ENCODE measurements at regions not wholly inside any gene's neighbourhood (a gene's known extent, or its start where the extent isn't known, plus 50 kb on each side); places are given as distances from the start of the nearest gene placed in this dataset.

GRCh38 chr5:28254846-28255245 lies 1216.5 kb upstream of the CDH9 start:
- Histone ChIP-seq H3K4me3 (no peak overlapping the region), H3K27me3 (replicated peaks; ENCODE audit: insufficient read depth) (no peaks in the 10 kb centered on the region), H3K9me3 (no peaks in the 10 kb centered on the region), H3K27ac (no peak overlapping the region), H3K4me1 (replicated peaks) (no peaks in the 10 kb centered on the region), H3K36me3 (no peaks in the 10 kb centered on the region)
- TF ChIP-seq POLR2AphosphoS5 (IDR thresholded peaks at IDR 0.05) = no peak
- TF ChIP-seq CTCF (IDR thresholded peaks at IDR 0.05) = no peak
- no peak for TF ChIP-seq POLR2A (IDR thresholded peaks at IDR 0.05)
- intact Hi-C loops (cut with DNase I) = no loop called here
- no peak for DNase-seq (ENCODE audit: low spot score)

GRCh38 chr5:28253431-28253830 lies 1215.0 kb upstream of the CDH9 start:
- H3K27me3 ChIP-seq (replicated peaks; ENCODE audit: insufficient read depth) = no peaks in the 10 kb centered on the region
- TF ChIP-seq CTCF (IDR thresholded peaks at IDR 0.05) (no peak), POLR2A (IDR thresholded peaks at IDR 0.05) (no peak), POLR2AphosphoS5 (IDR thresholded peaks at IDR 0.05) (no peak)
- WGBS = 88% methylated on average over 6 of the region's 6 CpGs
- H3K36me3 ChIP-seq = no peaks in the 10 kb centered on the region
- no peak overlapping the region for H3K4me3 ChIP-seq
- intact Hi-C loops (cut with DNase I) = no loop called here
- no peak overlapping the region for H3K27ac ChIP-seq
- no peaks in the 10 kb centered on the region for H3K9me3 ChIP-seq
- H3K4me1 ChIP-seq (replicated peaks) = no peaks in the 10 kb centered on the region
- DNase-seq (ENCODE audit: low spot score) = no peak

GRCh38 chr5:28249771-28250415 lies 1211.5 kb upstream of the CDH9 start:
- Histone ChIP-seq H3K4me3 (no peak overlapping the region), H3K9me3 (no peaks in the 10 kb centered on the region), H3K4me1 (replicated peaks) (no peaks in the 10 kb centered on the region), H3K27me3 (replicated peaks; ENCODE audit: insufficient read depth) (no peaks in the 10 kb centered on the region), H3K36me3 (no peaks in the 10 kb centered on the region), H3K27ac (no peak overlapping the region)
- DNase-seq (ENCODE audit: low spot score) = no peak
- no peak for TF ChIP-seq CTCF (IDR thresholded peaks at IDR 0.05)
- no peak for TF ChIP-seq POLR2A (IDR thresholded peaks at IDR 0.05)
- no peak for TF ChIP-seq POLR2AphosphoS5 (IDR thresholded peaks at IDR 0.05)
- intact Hi-C loops (cut with DNase I) = no loop called here
- WGBS = 74% methylated on average over 5 of the region's 5 CpGs

- WGBS = 84% methylated on average over 1 of the region's 1 CpG
- Histone ChIP-seq H3K4me3 (no peak overlapping the region), H3K27me3 (replicated peaks; ENCODE audit: insufficient read depth) (no peaks in the 10 kb centered on the region), H3K27ac (no peak overlapping the region), H3K4me1 (replicated peaks) (no peaks in the 10 kb centered on the region), H3K9me3 (no peaks in the 10 kb centered on the region), H3K36me3 (no peaks in the 10 kb centered on the region)
- no peak for DNase-seq (ENCODE audit: low spot score)
- TF ChIP-seq POLR2AphosphoS5 (IDR thresholded peaks at IDR 0.05) (no peak), CTCF (IDR thresholded peaks at IDR 0.05) (no peak), POLR2A (IDR thresholded peaks at IDR 0.05) (no peak)
- intact Hi-C loops (cut with DNase I) = no loop called here
Measured at GRCh38 chr5:28234356-28234968, 1196.1 kb upstream of the CDH9 start.

- H3K27ac ChIP-seq = no peak overlapping the region
- WGBS = 87% methylated on average over 3 of the region's 3 CpGs
Measured at GRCh38 chr5:28226407-28226806, 1188.0 kb upstream of the CDH9 start.

More at GRCh38 chr5:28226407-28226806, 1188.0 kb upstream of the CDH9 start:
- Histone ChIP-seq H3K27me3 (replicated peaks; ENCODE audit: insufficient read depth) (no peaks in the 10 kb centered on the region), H3K9me3 (no peaks in the 10 kb centered on the region), H3K36me3 (no peaks in the 10 kb centered on the region), H3K4me3 (no peak overlapping the region), H3K4me1 (replicated peaks) (no peaks in the 10 kb centered on the region)
- no peak for DNase-seq (ENCODE audit: low spot score)
- TF ChIP-seq POLR2AphosphoS5 (IDR thresholded peaks at IDR 0.05) (no peak), POLR2A (IDR thresholded peaks at IDR 0.05) (no peak), CTCF (IDR thresholded peaks at IDR 0.05) (no peak)
- intact Hi-C loops (cut with DNase I) = no loop called here

All from prostate gland (tissue), 2 donors.